SKM-1 treated with dmso at 0.1 percent for 144 hours (cell line): ENCODE measurements at regions not wholly inside any gene's neighbourhood (a gene's known extent, or its start where the extent isn't known, plus 50 kb on each side); places are given as distances from the start of the nearest gene placed in this dataset.
"Not testable (repeated sequence)": the region's sequence is repeated elsewhere in the genome, so short reads cannot be mapped to it uniquely, and the experiment has no call there.

ENCODE experiments used
- DNase-seq: peaks from one replicate; lab custom pipeline; 2025; ENCODE audit not compliant: unreplicated experiment; lab: John Stamatoyannopoulos, UW

DNA sequence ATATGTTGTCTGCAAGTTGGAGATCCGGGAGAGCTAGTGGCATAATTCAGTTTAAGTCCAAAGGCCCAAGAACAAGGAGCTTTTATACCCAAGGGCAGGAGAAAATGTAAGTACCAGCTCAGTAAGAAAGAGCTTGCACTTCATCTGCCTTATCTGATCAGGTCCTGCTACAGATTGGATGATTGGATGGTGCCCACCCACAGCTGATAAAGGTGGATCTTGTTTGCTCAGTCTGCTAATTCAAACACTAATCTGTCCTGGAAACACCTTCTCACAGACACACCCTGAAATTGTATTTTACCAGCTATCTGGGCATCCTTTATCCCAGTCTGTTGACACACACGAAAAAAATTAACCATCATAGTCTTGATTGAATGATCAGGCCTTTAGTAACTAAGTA, 230.7 kb upstream of the SLC16A7 start:
- DNase-seq = no peak

DNA sequence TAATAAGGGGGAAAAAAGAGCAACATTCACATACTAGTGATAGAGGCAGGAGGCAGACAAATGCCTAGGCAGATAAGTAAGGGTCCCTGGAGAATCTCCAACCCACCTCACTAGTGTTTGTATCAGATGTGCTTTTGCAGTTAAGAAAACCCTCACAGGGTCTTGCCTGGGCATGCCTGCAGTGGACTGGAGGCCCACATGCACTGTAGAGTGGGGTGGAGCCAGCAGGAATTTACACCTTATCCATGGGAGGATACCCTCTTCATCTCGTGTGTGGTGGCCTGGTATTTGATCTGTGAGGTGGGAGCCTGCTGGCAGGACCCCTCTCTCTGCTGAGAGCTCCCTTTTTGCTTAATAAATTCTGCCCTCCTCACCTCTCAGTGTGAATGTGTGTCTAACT, 238.0 kb upstream of the SLC16A7 start:
- no peak for DNase-seq

DNA sequence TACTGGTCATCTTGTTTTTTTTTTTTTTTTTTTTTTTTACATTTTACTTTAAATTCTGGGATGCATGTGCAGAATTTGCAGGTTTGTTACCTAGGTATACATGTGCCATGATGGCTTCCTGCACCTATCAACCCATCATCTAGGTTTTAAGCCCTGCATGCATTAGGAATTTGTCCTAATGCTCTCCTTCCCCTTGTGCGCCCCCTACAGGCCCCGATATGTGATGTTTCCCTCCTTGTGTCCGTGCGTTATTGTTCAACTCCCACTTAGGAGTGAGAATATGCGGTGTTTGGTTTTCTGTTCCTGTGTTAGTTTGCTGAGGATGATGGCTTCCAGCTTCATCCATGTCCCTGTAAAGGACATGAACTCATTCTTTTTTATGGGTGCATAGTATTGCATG, 249.6 kb upstream of the SLC16A7 start:
- DNase-seq = not testable (repeated sequence)

DNA sequence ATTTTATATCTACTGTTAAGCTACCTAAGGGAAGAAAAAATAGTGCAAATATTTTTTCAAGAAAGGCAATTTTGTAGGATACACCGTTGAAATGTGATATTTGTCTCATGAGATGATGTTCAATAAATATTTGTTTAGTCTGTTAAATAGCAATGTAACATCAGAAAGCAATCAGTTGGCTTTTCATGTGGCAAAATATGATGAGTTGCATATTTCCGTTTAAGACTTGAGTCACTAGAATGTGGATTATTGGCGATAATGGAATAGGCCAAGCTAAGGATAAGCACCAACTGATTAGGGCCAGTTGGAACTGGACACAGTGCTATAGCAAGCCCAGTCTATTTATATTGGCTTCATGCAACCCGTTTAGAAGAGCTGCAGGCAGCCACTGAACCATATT, 250.4 kb upstream of the SLC16A7 start:
- no peak for DNase-seq

DNA sequence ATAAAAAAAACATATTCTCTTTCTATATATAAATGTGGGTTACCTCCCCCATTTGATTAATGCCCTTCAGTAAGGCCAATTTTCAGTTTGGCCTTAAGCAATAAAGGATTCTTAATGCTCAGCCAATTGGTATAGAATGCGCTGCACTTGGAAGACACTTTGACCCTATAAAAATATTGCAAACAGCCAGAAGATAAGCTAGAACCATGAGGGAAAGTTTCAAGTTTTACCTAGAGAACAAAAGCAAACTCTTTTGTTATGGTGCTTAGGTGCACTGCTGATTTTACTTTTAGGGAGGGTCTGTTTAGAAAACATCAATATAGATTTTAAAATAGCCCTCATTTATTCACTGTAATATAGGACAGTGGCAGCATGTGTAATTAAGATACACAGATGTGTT, 251.6 kb upstream of the SLC16A7 start:
- no peak for DNase-seq

DNA sequence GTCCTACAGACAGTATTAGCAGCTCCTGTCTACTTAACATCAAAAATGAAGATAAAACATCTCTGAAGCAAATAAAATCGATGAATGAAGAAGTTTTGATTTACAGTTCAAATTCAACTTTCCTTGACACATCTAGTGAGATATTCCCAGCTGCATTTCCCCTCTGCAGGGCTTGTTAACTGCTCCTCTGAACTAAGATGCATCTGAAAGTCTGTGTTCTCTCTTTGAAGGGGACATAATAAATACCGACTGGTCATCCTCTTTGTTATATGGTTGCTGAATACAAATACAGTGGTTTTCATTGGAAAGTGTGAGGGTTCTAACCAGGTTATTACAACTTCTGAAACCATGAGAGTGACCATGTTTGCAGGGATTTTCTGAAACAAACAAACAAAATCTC, 266.4 kb upstream of the SLC16A7 start:
- DNase-seq = no peak

DNA sequence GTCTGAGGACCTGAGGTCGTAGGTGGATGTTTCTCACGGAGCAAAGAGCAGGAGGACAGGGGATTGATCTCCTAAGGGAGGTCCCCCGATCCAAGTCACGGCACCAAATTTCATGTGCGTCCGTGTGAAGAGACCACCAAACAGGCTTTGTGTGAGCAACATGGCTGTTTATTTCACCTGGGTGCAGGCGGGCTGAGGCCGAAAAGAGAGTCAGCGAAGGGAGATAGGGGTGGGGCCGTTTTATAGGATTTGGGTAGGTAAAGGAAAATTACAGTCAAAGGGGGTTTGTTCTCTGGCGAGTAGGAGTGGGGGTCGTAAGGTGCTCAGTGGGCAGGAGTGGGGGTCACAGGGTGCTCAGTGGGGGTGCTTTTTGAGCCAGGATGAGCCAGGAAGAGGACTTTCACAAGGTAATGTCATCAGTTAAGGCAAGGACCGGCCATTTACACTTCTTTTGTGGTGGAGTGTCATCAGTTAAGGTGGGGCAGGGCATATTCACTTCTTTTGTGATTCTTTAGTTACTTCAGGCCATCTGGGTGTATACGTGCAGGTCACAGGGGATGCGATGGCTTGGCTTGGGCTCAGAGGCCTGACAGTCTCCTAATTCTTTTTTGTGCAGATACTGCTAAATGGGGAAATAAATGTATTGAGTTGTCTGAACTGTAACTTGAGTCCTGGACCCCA, 267.3 kb upstream of the SLC16A7 start:
- DNase-seq = not testable (repeated sequence)

DNA sequence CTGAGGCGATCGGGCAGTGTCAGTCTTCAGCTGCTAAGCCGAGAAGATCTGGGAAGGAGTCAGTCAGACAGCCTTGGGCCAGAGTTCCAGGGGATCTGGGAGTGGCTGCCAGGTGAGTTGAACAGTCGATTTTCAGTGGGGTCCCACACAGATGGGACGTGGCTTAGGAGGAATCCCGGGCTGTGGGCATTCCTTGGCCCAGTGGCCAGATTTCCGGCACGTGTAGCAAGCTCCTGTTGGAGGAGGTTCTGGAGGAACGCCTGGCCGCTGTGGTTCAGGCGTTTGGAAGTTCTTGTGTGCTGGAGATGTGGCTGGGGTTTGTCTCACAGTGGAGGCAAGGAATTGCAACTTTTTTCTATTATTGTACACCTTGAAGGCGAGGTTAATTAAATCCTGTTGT, 269.4 kb upstream of the SLC16A7 start:
- not testable (repeated sequence) for DNase-seq

DNA sequence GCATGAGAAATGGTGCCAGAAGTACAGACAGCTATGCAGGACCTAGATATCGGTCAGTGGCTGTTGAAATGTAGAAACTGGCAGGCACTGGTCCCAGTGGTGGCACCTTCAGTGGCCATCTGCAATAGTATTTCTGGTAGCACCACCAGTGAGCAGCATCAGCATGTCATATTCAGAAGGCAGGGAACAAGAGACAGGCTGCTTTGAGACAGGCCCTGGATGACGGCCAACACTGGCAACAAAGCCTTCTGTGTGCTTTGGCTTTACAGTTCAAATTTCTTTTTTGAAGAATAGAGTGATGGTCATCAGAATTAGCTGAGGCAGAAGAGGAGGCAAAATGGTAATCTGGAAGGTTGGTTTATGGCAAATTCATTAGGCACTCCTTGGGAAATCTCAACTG, 273.4 kb upstream of the SLC16A7 start:
- DNase-seq = no peak

DNA sequence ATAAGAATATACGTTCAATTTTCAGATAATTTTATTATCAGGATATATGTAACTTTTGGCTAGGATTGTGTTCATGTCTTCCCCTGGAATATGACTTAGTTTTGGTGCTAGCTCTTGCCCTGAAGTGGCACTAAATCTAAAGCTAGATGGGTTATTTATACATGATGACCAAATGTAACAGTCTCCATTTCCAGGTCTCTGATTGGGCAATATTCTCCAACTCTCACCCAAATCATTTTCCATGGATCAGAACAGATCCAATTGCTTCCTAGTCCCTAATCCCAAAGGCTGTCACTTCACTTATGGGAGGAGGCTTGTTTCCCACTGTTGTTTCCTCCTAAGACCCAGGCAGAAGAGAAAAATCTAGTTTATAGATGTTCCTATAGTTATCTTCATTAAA, 274.6 kb upstream of the SLC16A7 start:
- no peak for DNase-seq

DNA sequence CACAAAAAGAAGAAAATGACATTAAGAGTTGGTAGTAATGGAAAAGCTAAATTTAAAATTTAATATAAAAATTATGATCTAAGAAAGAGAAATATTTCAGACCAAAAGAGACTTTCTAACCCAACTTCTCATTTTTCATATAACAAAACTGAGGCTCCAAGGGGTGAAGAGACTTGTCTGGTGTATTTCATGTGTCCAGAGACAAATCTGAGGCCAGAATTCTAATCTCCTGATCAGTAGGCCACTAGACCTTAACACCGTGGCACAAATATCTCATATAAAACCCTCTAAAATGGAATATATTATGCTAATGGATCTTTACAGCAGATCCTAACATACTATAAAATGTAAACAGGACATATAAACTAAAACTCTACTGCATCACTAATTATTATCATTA, 275.7 kb upstream of the SLC16A7 start:
- DNase-seq = no peak

DNA sequence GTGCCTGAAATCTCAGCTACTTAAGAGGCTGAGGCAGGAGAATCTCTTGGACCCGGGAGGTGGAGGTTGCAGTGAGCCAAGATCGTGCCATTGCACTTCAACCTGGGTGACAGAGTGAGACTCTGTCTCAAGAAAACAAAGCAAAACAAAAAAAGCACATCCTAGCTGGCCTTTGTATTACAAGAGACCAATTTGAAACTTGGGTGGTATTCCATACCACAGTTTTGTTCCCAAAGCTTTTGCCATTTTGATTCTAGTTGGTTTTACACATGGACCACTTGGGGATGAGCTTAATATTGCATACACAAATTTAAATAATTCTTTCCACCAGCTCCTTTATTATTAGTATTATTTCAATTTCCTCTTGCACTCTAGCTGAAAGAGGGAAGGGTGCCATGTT, 276.9 kb upstream of the SLC16A7 start:
- no peak for DNase-seq

DNA sequence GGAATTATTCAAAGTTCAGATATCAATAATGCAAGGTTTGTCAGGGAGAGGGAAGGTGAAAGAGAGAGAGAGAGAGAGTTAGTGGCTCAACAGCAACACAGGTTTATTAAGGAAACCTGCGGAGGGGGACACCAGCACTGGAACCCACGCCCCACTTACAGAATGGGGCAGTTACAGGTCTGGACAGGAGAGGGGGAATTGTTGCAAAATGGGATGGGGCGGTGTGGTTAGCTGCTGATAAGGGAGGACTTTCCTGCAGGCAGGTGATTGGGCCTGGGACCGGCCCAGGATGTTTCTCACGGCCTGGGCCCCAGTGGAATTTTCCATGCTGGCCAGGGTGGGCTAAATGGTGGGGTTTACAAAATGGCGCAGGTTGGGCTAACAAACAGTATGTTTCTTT, 278.2 kb upstream of the SLC16A7 start:
- DNase-seq = no peak

DNA sequence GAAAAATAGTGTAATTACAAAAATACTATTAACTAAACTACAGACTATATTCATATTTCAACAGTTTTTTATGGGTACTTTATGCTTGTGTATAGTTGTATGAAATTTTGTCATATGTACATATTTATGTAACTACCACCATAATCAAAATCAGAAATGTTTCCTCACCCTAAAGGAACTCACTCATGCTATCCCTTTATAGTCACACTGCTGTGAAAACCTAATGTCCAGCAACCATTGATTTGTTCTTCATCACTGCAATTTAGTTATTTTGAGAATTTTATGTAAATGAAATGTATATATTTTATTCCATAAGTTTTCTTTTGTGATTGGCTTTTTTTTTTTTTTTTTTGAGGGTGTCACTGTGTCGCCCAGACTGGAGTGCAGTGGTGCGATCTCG, 278.9 kb upstream of the SLC16A7 start:
- DNase-seq = no peak

DNA sequence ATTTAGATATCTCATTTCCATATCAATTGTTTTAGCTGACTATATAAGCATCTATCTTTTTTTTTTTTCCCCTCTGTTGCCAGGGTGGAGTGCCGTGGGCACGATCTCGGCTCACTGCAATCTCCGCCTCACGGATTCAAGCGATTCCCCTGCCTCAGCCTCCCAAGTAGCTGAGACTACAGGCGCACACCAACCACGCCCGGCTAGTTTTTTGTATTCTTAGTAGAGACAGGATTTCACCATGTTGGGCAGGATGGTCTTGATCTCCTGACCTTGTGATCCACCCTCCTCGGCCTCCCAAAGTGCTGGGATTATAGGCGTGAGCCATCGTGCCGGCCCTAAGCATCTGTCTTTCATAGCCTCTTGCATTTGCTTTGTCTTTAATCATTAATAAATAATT, 279.5 kb upstream of the SLC16A7 start:
- DNase-seq = not testable (repeated sequence)

DNA sequence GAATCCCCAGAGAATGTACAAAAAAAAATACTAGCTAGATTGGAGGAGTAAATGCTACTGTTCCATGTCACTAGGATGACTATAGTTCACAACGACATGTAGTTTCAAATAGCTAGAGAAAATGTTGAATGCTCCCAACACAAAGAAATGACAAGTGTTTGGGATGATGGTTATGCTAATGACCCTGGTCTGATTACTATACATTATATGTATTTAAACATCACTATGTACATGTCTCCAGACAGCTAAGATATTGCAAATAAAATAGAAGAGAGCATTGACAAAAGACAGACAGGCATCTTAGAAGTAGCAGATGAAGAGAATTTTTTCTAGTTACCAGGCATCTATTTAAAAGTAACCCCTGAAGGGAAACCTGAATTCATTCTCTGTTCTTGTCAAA, 281.6 kb upstream of the SLC16A7 start:
- DNase-seq = no peak

DNA sequence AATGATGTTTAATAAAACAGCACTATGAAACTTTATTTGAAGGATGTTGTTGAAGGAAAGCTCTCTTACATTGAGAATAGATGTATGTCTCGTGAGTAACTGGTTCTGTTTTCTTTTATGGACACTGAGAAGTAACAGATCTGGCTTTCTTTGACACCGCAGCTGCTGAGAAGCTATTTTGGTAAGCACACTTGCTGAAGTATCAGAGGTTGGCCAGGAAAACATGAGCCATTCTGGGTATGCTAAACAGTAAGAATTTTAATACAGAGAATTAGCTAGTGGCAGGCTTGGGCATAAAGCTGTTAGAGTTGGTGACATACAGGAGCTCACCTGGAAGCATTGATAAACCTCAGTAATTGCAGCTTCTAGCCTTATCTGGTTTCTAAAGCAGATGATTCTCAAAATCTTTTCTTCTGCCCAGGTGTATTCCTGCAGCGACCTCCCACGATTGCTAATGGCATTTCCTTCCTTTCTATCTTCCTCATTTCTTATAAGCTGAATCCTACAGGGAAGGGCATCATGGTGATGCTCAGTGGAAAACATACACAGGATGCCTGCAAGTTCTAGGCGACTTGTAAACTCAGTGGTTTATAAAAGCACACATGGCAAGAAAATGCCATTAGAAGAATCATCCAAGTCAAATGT, 291.6 kb upstream of the SLC16A7 start:
- no peak for DNase-seq

DNA sequence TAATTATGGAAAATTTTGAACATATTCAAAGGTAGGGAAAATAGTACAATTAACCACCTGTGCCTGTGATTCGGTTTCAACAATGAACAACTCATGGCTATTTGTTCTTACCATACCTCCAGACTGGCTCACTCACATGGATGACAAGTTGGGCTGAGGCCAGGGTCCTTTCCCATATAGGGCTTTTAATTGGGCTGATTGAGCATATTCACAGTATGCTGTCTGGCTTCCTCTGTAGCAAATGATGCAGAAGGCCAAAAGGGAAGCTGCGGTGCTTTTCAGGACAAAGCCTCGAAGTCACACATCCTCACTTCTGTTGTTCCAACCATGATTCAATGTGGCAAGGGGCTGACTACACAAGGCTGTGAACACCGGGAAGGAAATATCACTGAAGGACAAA, 297.5 kb upstream of the SLC16A7 start:
- no peak for DNase-seq

DNA sequence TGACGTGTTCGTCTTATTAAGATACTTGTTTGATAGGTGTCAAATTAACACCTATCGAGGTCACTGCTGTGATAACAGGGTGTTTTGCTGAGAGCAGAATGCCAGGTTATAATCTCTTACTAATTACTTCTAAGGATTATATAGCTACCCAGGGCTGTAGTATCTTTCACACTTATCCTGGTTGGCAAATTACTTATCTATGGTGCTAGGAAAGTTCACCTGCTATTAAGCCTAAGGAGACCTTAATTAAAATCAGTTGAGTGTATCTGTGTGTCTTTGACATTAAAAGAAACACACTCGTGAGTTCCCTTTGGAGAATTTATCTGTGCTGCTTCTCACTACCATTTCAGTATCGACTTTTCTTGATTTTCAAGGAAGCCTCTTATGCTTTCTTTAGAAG, 301.6 kb upstream of the SLC16A7 start:
- no peak for DNase-seq

DNA sequence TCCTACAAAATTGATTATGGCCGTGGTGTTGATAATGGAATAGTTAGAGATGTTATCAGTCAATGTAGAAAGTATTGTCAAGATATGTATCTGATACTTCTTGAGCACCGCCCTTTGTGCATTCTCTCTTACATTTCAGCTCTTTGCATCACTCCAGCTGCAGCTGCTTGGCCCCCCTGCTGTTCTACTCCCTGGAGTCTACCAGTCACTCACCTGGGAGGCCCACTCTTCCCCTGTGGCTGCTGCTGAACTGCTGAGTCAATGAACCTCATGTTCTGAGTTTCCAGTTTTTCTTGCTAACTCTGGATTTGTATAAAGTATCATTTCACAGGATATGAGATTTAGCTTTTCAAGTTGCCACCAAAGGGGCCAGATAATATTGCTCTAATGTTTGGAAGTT, 312.8 kb upstream of the SLC16A7 start:
- DNase-seq = no peak

DNA sequence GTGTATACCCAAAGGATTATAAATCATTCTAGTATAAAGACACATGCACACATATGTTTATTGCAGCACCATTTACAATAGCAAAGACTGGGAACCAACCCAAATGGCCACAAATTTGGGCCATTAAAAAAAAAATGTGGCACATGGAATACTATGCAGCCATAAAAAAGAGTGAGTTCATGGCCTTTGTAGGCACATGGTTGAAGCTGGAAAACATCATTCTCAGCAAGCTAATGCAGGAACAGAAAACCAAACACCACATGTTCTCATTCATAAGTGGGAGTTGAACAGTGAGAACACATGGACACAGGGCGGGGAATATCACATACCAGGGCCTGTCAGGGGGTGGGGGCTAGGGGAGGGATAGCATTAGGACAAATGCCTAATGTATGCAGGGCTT, 322.3 kb upstream of the SLC16A7 start:
- DNase-seq = not testable (repeated sequence)

DNA sequence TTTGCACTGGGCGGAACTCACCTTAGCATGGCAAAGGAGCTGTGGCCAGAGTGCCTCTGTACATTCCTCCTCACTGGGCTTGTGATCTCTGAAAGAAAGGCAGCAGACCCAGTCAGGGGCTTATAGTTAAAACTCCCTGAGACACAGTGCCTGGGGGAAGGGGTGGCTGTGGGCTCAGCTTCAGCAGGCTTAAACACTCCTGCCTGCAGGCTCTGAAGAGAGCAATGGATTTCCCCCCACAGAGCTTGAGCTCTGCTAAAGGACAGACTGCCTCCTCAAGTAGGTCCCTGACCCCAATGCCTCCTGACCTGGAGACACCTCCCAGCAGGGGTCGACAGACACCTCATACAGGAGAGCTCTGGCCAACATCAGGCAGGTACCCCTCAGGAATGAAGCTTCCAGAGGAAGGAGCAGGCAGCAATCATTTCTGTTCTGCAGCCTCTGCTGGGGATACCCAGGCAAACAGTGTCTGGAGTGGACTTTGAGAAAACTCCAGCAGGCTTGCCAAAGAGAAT, 327.5 kb upstream of the SLC16A7 start:
- no peak for DNase-seq

DNA sequence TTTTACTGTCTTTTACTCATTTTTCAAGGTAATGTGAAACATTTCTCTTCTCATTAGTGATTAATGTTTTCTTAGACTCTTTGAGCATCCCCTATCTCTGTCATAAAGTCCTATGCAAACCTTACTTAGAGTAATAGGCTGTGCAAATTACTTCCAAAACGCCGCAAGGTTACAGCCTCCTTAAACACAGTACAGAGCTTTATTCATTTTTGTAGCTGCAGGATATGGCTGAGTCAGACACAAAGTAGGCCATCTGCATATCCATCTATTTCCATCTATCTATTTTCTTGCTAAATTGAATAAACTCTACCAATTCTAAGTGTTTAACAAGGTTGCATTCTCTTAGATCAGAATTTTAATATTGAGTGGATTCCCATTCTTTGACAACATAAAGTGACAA, 335.6 kb upstream of the SLC16A7 start:
- DNase-seq = no peak
